ENCODE measurements at regions not wholly inside any gene's neighbourhood (a gene's known extent, or its start where the extent isn't known, plus 50 kb on each side); places are given as distances from the start of the nearest gene placed in this dataset.

- H3K27ac ChIP-seq (ENCODE audit: low read depth, low read length) = no peak overlapping the region
- H3K9me3 ChIP-seq (ENCODE audit: low read depth, low read length) = no peaks in the 10 kb centered on the region
- H3K4me3 ChIP-seq (ENCODE audit: insufficient read depth, low read length) = no peak overlapping the region
- no peaks in the 10 kb centered on the region for H3K36me3 ChIP-seq (ENCODE audit: insufficient read depth, low read length)
- H2AFZ ChIP-seq (ENCODE audit: low read length) = no peak overlapping the region
- no peaks in the 10 kb centered on the region for H4K20me1 ChIP-seq (ENCODE audit: insufficient read depth, low read length)
- peaks cover 4% of the 10 kb centered on the region for H3K27me3 ChIP-seq (ENCODE audit: insufficient read depth, low read length)
- H3K4me2 ChIP-seq (ENCODE audit: insufficient read depth, low read length) = no peak overlapping the region
- no peaks in the 10 kb centered on the region for H3K4me1 ChIP-seq (ENCODE audit: insufficient read depth, low read length)
- no peak for TF ChIP-seq CTCF (IDR thresholded peaks at IDR 0.05; ENCODE audit: extremely low read depth, low read depth, low read length)
- H3K79me2 ChIP-seq (ENCODE audit: insufficient read depth, low read length) = no peaks in the 10 kb centered on the region
- no peak for DNase-seq (ENCODE audit: insufficient read length, low spot score, missing footprints)
These were observed 199.1 kb upstream of the POU3F3 start for GRCh38 chr2:104654811-104655210.

GRCh38 chr2:104656571-104657163, 197.2 kb upstream of the POU3F3 start:
- Histone ChIP-seq H3K4me2 (ENCODE audit: insufficient read depth, low read length) (no peak overlapping the region), H3K4me3 (ENCODE audit: insufficient read depth, low read length) (no peak overlapping the region), H3K9me3 (ENCODE audit: low read depth, low read length) (no peaks in the 10 kb centered on the region), H3K27me3 (ENCODE audit: insufficient read depth, low read length) (peaks cover 4% of the 10 kb centered on the region), H3K27ac (ENCODE audit: low read depth, low read length) (no peak overlapping the region), H3K79me2 (ENCODE audit: insufficient read depth, low read length) (no peaks in the 10 kb centered on the region), H3K4me1 (ENCODE audit: insufficient read depth, low read length) (no peaks in the 10 kb centered on the region), H4K20me1 (ENCODE audit: insufficient read depth, low read length) (no peaks in the 10 kb centered on the region), H3K36me3 (ENCODE audit: insufficient read depth, low read length) (no peaks in the 10 kb centered on the region), H2AFZ (ENCODE audit: low read length) (no peak overlapping the region)
- no peak for TF ChIP-seq CTCF (IDR thresholded peaks at IDR 0.05; ENCODE audit: extremely low read depth, low read depth, low read length)
- no peak for DNase-seq (ENCODE audit: insufficient read length, low spot score, missing footprints)

- Histone ChIP-seq H2AFZ (ENCODE audit: low read length) (no peak overlapping the region), H3K4me3 (ENCODE audit: insufficient read depth, low read length) (no peak overlapping the region), H3K36me3 (ENCODE audit: insufficient read depth, low read length) (no peaks in the 10 kb centered on the region), H3K79me2 (ENCODE audit: insufficient read depth, low read length) (no peaks in the 10 kb centered on the region), H3K4me1 (ENCODE audit: insufficient read depth, low read length) (no peaks in the 10 kb centered on the region), H3K27me3 (ENCODE audit: insufficient read depth, low read length) (peaks cover 4% of the 10 kb centered on the region), H3K27ac (ENCODE audit: low read depth, low read length) (no peak overlapping the region), H3K9me3 (ENCODE audit: low read depth, low read length) (no peaks in the 10 kb centered on the region), H4K20me1 (ENCODE audit: insufficient read depth, low read length) (no peaks in the 10 kb centered on the region), H3K4me2 (ENCODE audit: insufficient read depth, low read length) (no peak overlapping the region)
- TF ChIP-seq CTCF (IDR thresholded peaks at IDR 0.05; ENCODE audit: extremely low read depth, low read depth, low read length) = no peak
- peak; percentile 79 for DNase-seq (ENCODE audit: insufficient read length, low spot score, missing footprints)
These were observed 195.6 kb upstream of the POU3F3 start for GRCh38 chr2:104658144-104658835.

- Histone ChIP-seq H3K4me3 (ENCODE audit: insufficient read depth, low read length) (no peak overlapping the region), H3K4me1 (ENCODE audit: insufficient read depth, low read length) (no peaks in the 10 kb centered on the region), H3K9me3 (ENCODE audit: low read depth, low read length) (no peaks in the 10 kb centered on the region), H3K36me3 (ENCODE audit: insufficient read depth, low read length) (no peaks in the 10 kb centered on the region), H3K27ac (ENCODE audit: low read depth, low read length) (no peak overlapping the region), H3K4me2 (ENCODE audit: insufficient read depth, low read length) (no peak overlapping the region), H3K27me3 (ENCODE audit: insufficient read depth, low read length) (peaks cover 4% of the 10 kb centered on the region), H2AFZ (ENCODE audit: low read length) (no peak overlapping the region), H4K20me1 (ENCODE audit: insufficient read depth, low read length) (no peaks in the 10 kb centered on the region), H3K79me2 (ENCODE audit: insufficient read depth, low read length) (no peaks in the 10 kb centered on the region)
- no peak for TF ChIP-seq CTCF (IDR thresholded peaks at IDR 0.05; ENCODE audit: extremely low read depth, low read depth, low read length)
- DNase-seq (ENCODE audit: insufficient read length, low spot score, missing footprints) = no peak
These were observed 194.9 kb upstream of the POU3F3 start for GRCh38 chr2:104658904-104659591.
